GM12891 (cell line): ENCODE measurements at regions not wholly inside any gene's neighbourhood (a gene's known extent, or its start where the extent isn't known, plus 50 kb on each side); places are given as distances from the start of the nearest gene placed in this dataset.
A peak's percentile ranks its signal among the peaks of the same experiment; 100 is the strongest.

ENCODE experiments used
- DNase-seq: peaks from one replicate; pipeline ENCODE4 v3.0.0; 2011; ENCODE audit warnings: low spot score; ENCODE audit not compliant: insufficient read length
- FAIRE-seq: peaks from 2 replicates; lab custom pipeline; 2011; peaks lifted over from hg19 to GRCh38; lab: Jason Lieb, UNC
- PAX5 ChIP-seq: IDR thresholded peaks from 2 replicates; pipeline ENCODE4 v1.6.1; 2011; ENCODE audit warnings: low read length, moderate library complexity, mild to moderate bottlenecking; ENCODE audit not compliant: insufficient read depth, severe bottlenecking
- POLR2A ChIP-seq: IDR thresholded peaks from 2 replicates; pipeline ENCODE4 v1.6.1; 2011; ENCODE audit warnings: low read depth, low read length, control low read depth
- POLR2AphosphoS5 ChIP-seq: IDR thresholded peaks from 2 replicates; pipeline ENCODE4 v1.6.1; 2011; ENCODE audit warnings: low read depth, low read length, control low read depth
- POU2F2 ChIP-seq: IDR thresholded peaks from 2 replicates; pipeline ENCODE4 v1.6.1; 2011; ENCODE audit warnings: low read depth, mild to moderate bottlenecking, control low read depth, low read length, moderate library complexity
- SPI1 ChIP-seq: IDR thresholded peaks from 2 replicates; pipeline ENCODE4 v1.6.1; 2011; ENCODE audit warnings: low read depth, low read length, control low read depth
- TAF1 ChIP-seq: IDR thresholded peaks from 2 replicates; pipeline ENCODE4 v1.6.1; 2011; ENCODE audit warnings: low read depth, low read length, control low read depth

- FAIRE-seq = peak; percentile 38
- TF ChIP-seq TAF1 (no peak), POLR2A (no peak), SPI1 (no peak), PAX5 (no peak), POLR2AphosphoS5 (no peak), POU2F2 (no peak)
- DNase-seq = no peak
Measured at GRCh38 chr11:100575860-100576717, 111.0 kb upstream of the ARHGAP42 start.

GRCh38 chr11:100576718-100577021 is 110.4 kb upstream of the ARHGAP42 start:
- no peak for FAIRE-seq
- no peak for DNase-seq
- TF ChIP-seq TAF1 = no peak

GRCh38 chr11:100578831-100579311 is 108.2 kb upstream of the ARHGAP42 start:
- TF ChIP-seq POLR2AphosphoS5 = no peak
- no peak for TF ChIP-seq SPI1
- TF ChIP-seq POU2F2 = no peak
- TF ChIP-seq TAF1 = no peak
- DNase-seq (no peak), FAIRE-seq (no peak)

- TF ChIP-seq PAX5 = no peak
- TF ChIP-seq SPI1 = no peak
- no peak for TF ChIP-seq TAF1
- no peak for TF ChIP-seq POLR2AphosphoS5
- DNase-seq (no peak), FAIRE-seq (no peak)
Measured at GRCh38 chr11:100581318-100581717, 105.8 kb upstream of the ARHGAP42 start.

GRCh38 chr11:100584201-100584985 is 102.7 kb upstream of the ARHGAP42 start:
- no peak for DNase-seq
- TF ChIP-seq SPI1 (no peak), POU2F2 (no peak), POLR2AphosphoS5 (no peak), TAF1 (no peak), POLR2A (no peak), PAX5 (no peak)
- FAIRE-seq = no peak

GRCh38 chr11:100585728-100586127 is 101.4 kb upstream of the ARHGAP42 start:
- DNase-seq = no peak
- no peak for FAIRE-seq
- TF ChIP-seq TAF1 = no peak
- TF ChIP-seq POLR2A = no peak
- TF ChIP-seq POLR2AphosphoS5 = no peak
- TF ChIP-seq SPI1 = no peak
- TF ChIP-seq PAX5 = no peak
- no peak for TF ChIP-seq POU2F2

- FAIRE-seq (no peak), DNase-seq (no peak)
- TF ChIP-seq POU2F2 (no peak), SPI1 (no peak), POLR2A (no peak), PAX5 (no peak), TAF1 (no peak)
Measured at GRCh38 chr11:100586361-100587101, 100.6 kb upstream of the ARHGAP42 start.

GRCh38 chr11:100592619-100593260 is 94.3 kb upstream of the ARHGAP42 start:
- no peak for FAIRE-seq
- DNase-seq = no peak
- TF ChIP-seq TAF1 (no peak), POLR2AphosphoS5 (no peak), PAX5 (no peak), POLR2A (no peak), POU2F2 (no peak), SPI1 (no peak)

- no peak for DNase-seq
- FAIRE-seq = no peak
- no peak for TF ChIP-seq PAX5
- no peak for TF ChIP-seq POU2F2
- no peak for TF ChIP-seq POLR2A
- no peak for TF ChIP-seq POLR2AphosphoS5
- no peak for TF ChIP-seq TAF1
- no peak for TF ChIP-seq SPI1
Measured at GRCh38 chr11:100593291-100593690, 93.8 kb upstream of the ARHGAP42 start.
